CD4-positive, alpha-beta T cell (primary cell): ENCODE measurements at regions not wholly inside any gene's neighbourhood (a gene's known extent, or its start where the extent isn't known, plus 50 kb on each side); places are given as distances from the start of the nearest gene placed in this dataset.

ENCODE experiments used
- ATAC-seq: fragments of 200-7000 bp; cut with Tn5 transposase; one replicate; pipeline ENCODE4 v1.10.0; 2022; ENCODE audit warnings: mild to moderate bottlenecking; ENCODE audit not compliant: poor library complexity
- CTCF ChIA-PET: fragments of 350-600 bp; sonication (Branson Sonifier 250); formaldehyde crosslinking; loops from one replicate; lab custom pipeline; 2021; ENCODE audit warnings: antibody characterized with exemption, inconsistent platforms; lab: Charles Lee
- POLR2A ChIA-PET: fragments of 350-600 bp; sonication (Branson Sonifier 250); formaldehyde crosslinking; loops from one replicate; lab custom pipeline; 2021; ENCODE audit warnings: antibody characterized with exemption, inconsistent platforms; lab: Charles Lee
- DNase-seq, 14 experiments: peaks; one replicate each; pipeline ENCODE4 v3.0.0-alpha.2; 2013 to 2020; ENCODE audit warnings: mixed read lengths in 2 of 14
- H3K27ac ChIP-seq, 2 donors: one replicate each; pipeline versions ENCODE4 v1.5.1 to v1.7.0; 2013; ENCODE audit warnings: low read length in 2 of 2, low read depth in 1 of 2, mild to moderate bottlenecking in 1 of 2
- H3K27me3 ChIP-seq, 2 experiments: 1 replicate in 1 of 2; 2 replicates in 1 of 2; pipeline versions ENCODE4 v1.6.1 to v1.7.0; 2013; ENCODE audit warnings: low read length in 2 of 2, control low read depth in 1 of 2, mild to moderate bottlenecking in 1 of 2, moderate library complexity in 1 of 2; ENCODE audit not compliant: insufficient read depth in 2 of 2, control insufficient read depth in 1 of 2
- H3K36me3 ChIP-seq: one replicate; pipeline ENCODE4 v1.6.1; 2013; ENCODE audit warnings: low read length, control low read depth; ENCODE audit not compliant: insufficient read depth
- H3K4me1 ChIP-seq: one replicate; pipeline ENCODE4 v1.6.1; 2013; ENCODE audit warnings: low read length, control low read depth; ENCODE audit not compliant: insufficient read depth
- H3K4me3 ChIP-seq: one replicate; pipeline ENCODE4 v1.5.1; 2013; ENCODE audit warnings: mild to moderate bottlenecking, low read length, moderate library complexity
- H3K9me3 ChIP-seq, 2 experiments: 1 replicate in 1 of 2; 2 replicates in 1 of 2; pipeline versions ENCODE4 v1.6.1 to v1.7.0; 2013; ENCODE audit warnings: low read length in 2 of 2, mild to moderate bottlenecking in 2 of 2, control low read depth in 1 of 2, moderate library complexity in 1 of 2; ENCODE audit not compliant: control insufficient read depth in 1 of 2, insufficient read depth in 1 of 2
- H3K27ac Mint-ChIP-seq: one replicate; pipeline ENCODE4 v1.8.0; 2020; ENCODE audit warnings: mixed read lengths
- H3K27me3 Mint-ChIP-seq: one replicate; pipeline ENCODE4 v1.8.0; 2021; ENCODE audit warnings: mixed read lengths
- H3K36me3 Mint-ChIP-seq: one replicate; pipeline ENCODE4 v1.8.0; 2021; ENCODE audit warnings: low read depth, mixed read lengths
- H3K4me1 Mint-ChIP-seq: one replicate; pipeline ENCODE4 v1.8.0; 2021; ENCODE audit warnings: low read depth, mixed read lengths
- H3K4me3 Mint-ChIP-seq: one replicate; pipeline ENCODE4 v1.8.0; 2020; ENCODE audit warnings: mild to moderate bottlenecking, mixed read lengths
- H3K9me3 Mint-ChIP-seq: one replicate; pipeline ENCODE4 v1.8.0; 2020; ENCODE audit warnings: mixed read lengths
- CTCF ChIP-seq: fragments of 200-600 bp; IDR thresholded peaks from one replicate; pipeline ENCODE4 v1.8.0; 2022; ENCODE audit warnings: antibody characterized with exemption, mild to moderate bottlenecking
- intact Hi-C, 2 experiments: fragments of 100-400 bp; cut with DNase I in 1 of 2; cut with micrococcal nuclease in 1 of 2; formaldehyde crosslinking; loops; one replicate each; pipeline versions ENCODE4 v1.15.1 to v1.9.0; 2023 to 2025; cut with DNase I, micrococcal nuclease

DNA sequence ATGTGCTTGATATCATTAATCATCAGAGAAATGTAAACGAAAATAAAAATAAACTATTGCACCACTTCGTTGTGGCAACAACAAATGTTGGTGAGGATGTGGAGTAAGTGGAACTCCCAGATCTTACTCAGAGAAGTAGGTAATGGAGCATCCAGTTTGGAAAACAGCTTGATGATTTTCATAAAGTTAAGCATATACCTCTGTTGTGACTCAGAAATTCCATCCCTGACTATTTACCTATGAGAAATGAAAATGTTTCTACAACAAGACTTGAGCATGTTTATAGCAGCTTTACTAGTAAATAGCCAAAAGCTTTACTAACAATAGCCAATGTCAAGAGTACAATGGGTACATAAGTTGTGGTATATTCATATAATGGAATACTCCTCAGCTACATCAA, 214.7 kb upstream of the NMUR2 start:
- Histone ChIP-seq H3K4me3 (no peak overlapping the region), H3K27me3 (no peaks in the 10 kb centered on the region), H3K27ac (no peak overlapping the region), H3K36me3 (no peaks in the 10 kb centered on the region), H3K9me3 (peaks cover 0 to 7% of the 10 kb centered on the region in 2 experiments), H3K4me1 (no peaks in the 10 kb centered on the region)
- H3K27me3 Mint-ChIP-seq = no peaks in the 10 kb centered on the region
- TF ChIP-seq CTCF = no peak
- H3K27ac Mint-ChIP-seq = no peak overlapping the region
- ChIA-PET POLR2A (no interaction called here), CTCF (interaction anchor here (1.3 kb wide), 1 partner anchor 17 kb away, joined by 3 read pairs; no protein-coding TSS in a partner anchor)
- DNase-seq (no peak), ATAC-seq (no peak)
- H3K4me1 Mint-ChIP-seq = no peaks in the 10 kb centered on the region
- no peak overlapping the region for H3K4me3 Mint-ChIP-seq
- no peaks in the 10 kb centered on the region for H3K9me3 Mint-ChIP-seq
- intact Hi-C loops = no loop called here
- no peaks in the 10 kb centered on the region for H3K36me3 Mint-ChIP-seq

- no peak for TF ChIP-seq CTCF
- CTCF ChIA-PET = no interaction called here
- no peak for DNase-seq
Observed at GRCh38 chr5:152622628-152623027, 217.5 kb upstream of the NMUR2 start.

DNA sequence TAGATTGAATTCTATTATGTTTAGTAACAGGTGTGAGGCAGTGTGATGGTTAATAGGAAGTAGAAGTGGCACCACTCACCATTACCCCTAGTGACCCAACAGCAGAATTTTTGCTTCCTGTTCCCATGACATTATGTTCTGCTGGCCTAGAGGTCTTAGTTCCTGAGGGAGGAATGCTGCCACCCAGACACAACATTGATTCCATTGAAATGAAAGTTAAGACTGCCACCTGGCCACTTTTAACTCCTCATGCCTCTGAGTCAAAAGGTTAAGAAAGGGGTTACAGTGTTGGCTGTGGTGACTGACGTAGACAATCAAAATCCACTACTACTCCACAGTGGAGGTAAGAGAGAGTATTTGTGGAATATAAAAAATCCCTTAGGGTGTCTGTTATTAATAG, 218.9 kb upstream of the NMUR2 start:
- Histone ChIP-seq H3K9me3 (peaks cover 0 to 7% of the 10 kb centered on the region in 2 experiments), H3K27ac (no peak overlapping the region), H3K4me3 (no peak overlapping the region), H3K27me3 (no peaks in the 10 kb centered on the region), H3K4me1 (no peaks in the 10 kb centered on the region), H3K36me3 (no peaks in the 10 kb centered on the region)
- POLR2A ChIA-PET = no interaction called here
- Mint-ChIP-seq H3K36me3 (no peaks in the 10 kb centered on the region), H3K27ac (no peak overlapping the region), H3K9me3 (no peaks in the 10 kb centered on the region), H3K27me3 (no peaks in the 10 kb centered on the region), H3K4me3 (no peak overlapping the region), H3K4me1 (no peaks in the 10 kb centered on the region)
- no peak for TF ChIP-seq CTCF
- intact Hi-C loops = no loop called here
- ATAC-seq (no peak), DNase-seq (no peak)
- CTCF ChIA-PET = no interaction called here

More at GRCh38 chr5:152622628-152623027, 217.5 kb upstream of the NMUR2 start:
- no peak for ATAC-seq
- Mint-ChIP-seq H3K36me3 (no peaks in the 10 kb centered on the region), H3K4me1 (no peaks in the 10 kb centered on the region), H3K9me3 (no peaks in the 10 kb centered on the region), H3K27me3 (no peaks in the 10 kb centered on the region), H3K4me3 (no peak overlapping the region), H3K27ac (no peak overlapping the region)
- no peak overlapping the region for H3K4me3 ChIP-seq
- intact Hi-C loops = no loop called here
- no peaks in the 10 kb centered on the region for H3K36me3 ChIP-seq
- no peak overlapping the region for H3K27ac ChIP-seq
- H3K4me1 ChIP-seq = no peaks in the 10 kb centered on the region
- H3K27me3 ChIP-seq = no peaks in the 10 kb centered on the region
- peaks cover 0 to 7% of the 10 kb centered on the region in 2 experiments for H3K9me3 ChIP-seq
- POLR2A ChIA-PET = no interaction called here
